Fibroblast of mammary gland (primary cell): ENCODE measurements at regions not wholly inside any gene's neighbourhood (a gene's known extent, or its start where the extent isn't known, plus 50 kb on each side); places are given as distances from the start of the nearest gene placed in this dataset.

Source experiments
- DNase-seq: peaks from one replicate; pipeline ENCODE4 v3.0.0-alpha.2; 2010; ENCODE audit warnings: low read depth
- H3K4me3 ChIP-seq: 2 replicates; pipeline ENCODE4 v1.5.1; 2011; ENCODE audit warnings: low read depth, mild to moderate bottlenecking, low read length, moderate library complexity; ENCODE audit not compliant: control insufficient read depth
- TF ChIP-seq, protein P1 (sequence below): conservative IDR thresholded peaks from 2 replicates; pipeline ENCODE4 v1.5.1; 2011; ENCODE audit warnings: low read depth, low read length, inconsistent platforms; ENCODE audit not compliant: control insufficient read depth, insufficient read depth

DNA sequence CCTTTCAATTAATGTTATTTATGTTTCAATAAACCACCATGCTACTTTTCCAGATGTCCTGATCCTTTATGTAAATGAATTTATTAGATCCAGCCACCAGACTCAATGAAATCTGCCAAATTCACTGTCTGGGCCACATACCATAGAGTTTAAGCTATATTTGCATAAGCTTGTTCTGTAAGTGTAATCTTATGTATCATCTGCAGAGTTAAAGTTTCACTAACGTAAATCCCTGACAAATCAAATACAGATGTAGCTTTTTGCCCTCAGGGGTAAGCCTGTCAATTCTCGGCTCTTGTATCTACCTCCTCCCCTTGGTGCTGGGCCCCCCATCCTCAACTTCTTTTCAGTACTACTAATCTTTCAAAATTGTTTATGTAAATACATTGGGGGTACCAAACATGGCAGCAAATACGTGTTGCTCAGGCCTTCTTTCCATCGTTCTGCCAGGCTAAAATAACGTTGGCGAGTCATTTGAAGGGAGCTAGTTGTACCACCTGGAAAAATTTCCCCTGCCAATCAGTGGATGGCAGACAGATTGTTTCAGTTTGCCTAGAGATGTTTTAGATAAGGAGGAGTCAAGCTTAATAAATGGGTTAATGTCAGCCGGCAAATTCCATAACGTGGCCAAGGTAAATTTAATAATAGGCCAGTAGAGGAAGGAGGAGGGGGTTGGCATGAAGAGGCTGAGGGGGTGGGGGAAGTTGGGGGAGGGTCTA is 79.6 kb downstream of the RPS12 start:
- no peak for DNase-seq
- no peak overlapping the region for H3K4me3 ChIP-seq
- TF ChIP-seq, protein P1, sequence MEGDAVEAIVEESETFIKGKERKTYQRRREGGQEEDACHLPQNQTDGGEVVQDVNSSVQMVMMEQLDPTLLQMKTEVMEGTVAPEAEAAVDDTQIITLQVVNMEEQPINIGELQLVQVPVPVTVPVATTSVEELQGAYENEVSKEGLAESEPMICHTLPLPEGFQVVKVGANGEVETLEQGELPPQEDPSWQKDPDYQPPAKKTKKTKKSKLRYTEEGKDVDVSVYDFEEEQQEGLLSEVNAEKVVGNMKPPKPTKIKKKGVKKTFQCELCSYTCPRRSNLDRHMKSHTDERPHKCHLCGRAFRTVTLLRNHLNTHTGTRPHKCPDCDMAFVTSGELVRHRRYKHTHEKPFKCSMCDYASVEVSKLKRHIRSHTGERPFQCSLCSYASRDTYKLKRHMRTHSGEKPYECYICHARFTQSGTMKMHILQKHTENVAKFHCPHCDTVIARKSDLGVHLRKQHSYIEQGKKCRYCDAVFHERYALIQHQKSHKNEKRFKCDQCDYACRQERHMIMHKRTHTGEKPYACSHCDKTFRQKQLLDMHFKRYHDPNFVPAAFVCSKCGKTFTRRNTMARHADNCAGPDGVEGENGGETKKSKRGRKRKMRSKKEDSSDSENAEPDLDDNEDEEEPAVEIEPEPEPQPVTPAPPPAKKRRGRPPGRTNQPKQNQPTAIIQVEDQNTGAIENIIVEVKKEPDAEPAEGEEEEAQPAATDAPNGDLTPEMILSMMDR: no peak

- H3K4me3 ChIP-seq: no peak overlapping the region
- no peak for DNase-seq
- TF ChIP-seq, protein P1: no peak
These were observed 84.0 kb downstream of the RPS12 start for GRCh38 chr6:132898376-132898775.

GRCh38 chr6:132900849-132901248 is 86.5 kb downstream of the RPS12 start:
- no peak for DNase-seq
- TF ChIP-seq, protein P1: no peak
- H3K4me3 ChIP-seq: no peak overlapping the region

GRCh38 chr6:132902901-132903300 is 88.5 kb downstream of the RPS12 start:
- no peak overlapping the region for H3K4me3 ChIP-seq
- TF ChIP-seq, protein P1: no peak
- DNase-seq: no peak

- no peak overlapping the region for H3K4me3 ChIP-seq
- DNase-seq: peak; percentile 73
- TF ChIP-seq, protein P1: no peak
These were observed 92.9 kb downstream of the RPS12 start for GRCh38 chr6:132907231-132907630.

- DNase-seq: peak; percentile 95
- TF ChIP-seq, protein P1: no peak
- no peak overlapping the region for H3K4me3 ChIP-seq
These were observed 93.5 kb downstream of the RPS12 start for GRCh38 chr6:132907914-132908313.
